ENCODE measurements at regions not wholly inside any gene's neighbourhood (a gene's known extent, or its start where the extent isn't known, plus 50 kb on each side); places are given as distances from the start of the nearest gene placed in this dataset.
"Not testable (repeated sequence)": the region's sequence is repeated elsewhere in the genome, so short reads cannot be mapped to it uniquely, and the experiment has no call there.

DNA sequence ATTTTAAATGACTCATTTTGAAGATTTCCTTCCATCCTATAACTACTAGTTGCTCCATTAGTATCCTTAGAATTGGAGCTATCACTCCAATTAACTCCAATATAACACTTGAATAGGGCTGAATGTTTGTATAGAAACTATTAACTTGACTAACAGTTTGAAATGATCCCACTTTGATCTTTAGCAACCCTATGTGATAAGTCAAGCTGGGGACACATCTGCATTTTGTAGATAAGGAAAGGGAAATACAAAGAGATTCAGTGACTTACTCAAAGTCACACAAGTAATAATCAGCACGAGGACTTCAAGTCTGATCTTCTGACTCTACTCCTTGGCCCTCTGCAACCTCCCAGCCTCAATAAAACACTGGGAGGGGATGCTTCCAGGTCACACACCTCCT, 101.1 kb downstream of the TMEM215 start:
- H3K4me3 ChIP-seq, result no peak overlapping the region
- no peaks in the 10 kb centered on the region for H3K27me3 ChIP-seq
- WGBS, 3 donors, result 54 to 67% (median 59%) methylated on average over 1 of the region's 1 CpG
- no peak for DNase-seq
- intact Hi-C loops (cut with DNase I), result no loop called here
- no peak overlapping the region for H3K27ac ChIP-seq
- no peaks in the 10 kb centered on the region for H3K9me3 ChIP-seq
- no peaks in the 10 kb centered on the region for H3K4me1 ChIP-seq (ENCODE audit: insufficient read depth)
- TF ChIP-seq EP300 (IDR thresholded peaks at IDR 0.05), result no peak
- TF ChIP-seq CTCF (IDR thresholded peaks at IDR 0.05), result no peak
- TF ChIP-seq POLR2A (IDR thresholded peaks at IDR 0.05), result no peak
- H3K36me3 ChIP-seq, result no peaks in the 10 kb centered on the region

- Histone ChIP-seq H3K36me3 (no peaks in the 10 kb centered on the region), H3K4me3 (no peak overlapping the region), H3K9me3 (no peaks in the 10 kb centered on the region), H3K4me1 (ENCODE audit: insufficient read depth) (no peaks in the 10 kb centered on the region), H3K27ac (no peak overlapping the region), H3K27me3 (no peaks in the 10 kb centered on the region)
- intact Hi-C loops (cut with DNase I), result no loop called here
- TF ChIP-seq CTCF (IDR thresholded peaks at IDR 0.05) (no peak), POLR2A (IDR thresholded peaks at IDR 0.05) (no peak), EP300 (IDR thresholded peaks at IDR 0.05) (no peak)
- no peak for DNase-seq
- 82 to 96% (median 95%) methylated on average over 4 of the region's 4 CpGs for WGBS, 3 donors
Measured at GRCh38 chr9:32886021-32886420, 102.7 kb downstream of the TMEM215 start.

DNA sequence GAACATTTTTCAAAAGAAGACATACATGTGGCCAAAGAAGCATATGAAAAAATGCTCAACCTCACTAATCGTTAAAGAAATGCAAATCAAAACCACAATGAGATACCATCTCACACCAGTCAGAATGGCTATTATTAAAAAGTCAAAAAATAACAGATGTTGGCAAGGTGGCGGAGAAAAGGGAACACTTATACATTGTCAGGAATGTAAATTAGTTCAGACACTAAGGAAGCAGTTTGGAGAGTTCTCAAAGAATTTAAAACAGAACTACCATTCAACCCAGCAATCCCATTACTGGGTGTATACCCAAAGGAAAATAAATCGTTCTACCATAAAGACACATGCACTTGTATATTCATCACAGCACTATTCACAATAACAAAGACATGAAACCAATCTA, 106.9 kb downstream of the APTX start:
- H3K27me3 ChIP-seq; DNase-seq; H3K27ac ChIP-seq; intact Hi-C loops (cut with DNase I); H3K4me1 ChIP-seq (ENCODE audit: insufficient read depth); H3K9me3 ChIP-seq; H3K36me3 ChIP-seq; H3K4me3 ChIP-seq: not testable (repeated sequence)
- 28 to 51% (median 32%) methylated on average over 3 of the region's 3 CpGs for WGBS, 3 donors

DNA sequence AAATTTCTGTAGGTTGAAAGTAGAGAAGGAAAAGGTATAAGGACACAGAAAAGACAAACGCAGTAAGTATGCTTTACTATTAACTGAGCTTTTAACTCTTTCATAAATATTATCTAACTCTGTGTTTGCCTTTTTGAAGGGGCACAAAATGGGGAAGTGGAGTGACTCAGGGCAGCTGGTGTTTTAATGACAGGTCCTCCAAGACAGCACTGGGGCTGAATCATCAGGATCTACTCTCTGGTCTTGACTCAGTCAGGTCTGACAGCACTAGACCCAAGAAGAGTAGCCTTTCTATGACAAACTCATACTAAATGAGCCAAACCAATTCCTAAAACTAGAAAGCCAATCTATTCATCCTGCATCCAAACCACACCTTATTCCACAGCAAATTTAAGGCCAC, 102.2 kb downstream of the APTX start:
- Histone ChIP-seq H3K9me3 (no peaks in the 10 kb centered on the region), H3K4me1 (ENCODE audit: insufficient read depth) (no peaks in the 10 kb centered on the region), H3K36me3 (no peaks in the 10 kb centered on the region), H3K27ac (no peak overlapping the region), H3K4me3 (no peak overlapping the region), H3K27me3 (no peaks in the 10 kb centered on the region)
- intact Hi-C loops (cut with DNase I), result no loop called here
- WGBS, 3 donors, result 68 to 74% (median 69%) methylated on average over 1 of the region's 1 CpG
- DNase-seq, result no peak
- TF ChIP-seq POLR2A (IDR thresholded peaks at IDR 0.05) (no peak), EP300 (IDR thresholded peaks at IDR 0.05) (no peak)

DNA sequence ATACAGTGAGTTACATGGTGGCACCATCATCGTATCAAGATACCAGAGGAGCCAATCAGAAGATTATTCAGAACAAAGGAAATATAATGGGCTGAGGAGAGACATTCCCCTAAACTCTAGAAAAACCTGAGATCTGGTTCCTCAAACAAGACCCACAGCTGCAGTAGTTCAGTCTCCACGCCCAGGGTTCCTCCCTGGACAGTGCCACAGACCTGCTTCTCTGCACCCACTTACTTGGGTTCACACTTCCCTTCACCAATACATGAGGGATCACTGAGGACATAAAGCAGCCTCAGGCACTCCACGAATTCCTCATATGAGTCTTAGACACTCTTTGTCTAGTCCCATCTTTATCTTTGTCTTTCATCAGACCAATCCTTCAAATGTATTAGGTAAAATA, 101.7 kb downstream of the APTX start:
- Histone ChIP-seq H3K4me3 (no peak overlapping the region), H3K27ac (no peak overlapping the region), H3K27me3 (no peaks in the 10 kb centered on the region), H3K4me1 (ENCODE audit: insufficient read depth) (no peaks in the 10 kb centered on the region), H3K36me3 (no peaks in the 10 kb centered on the region), H3K9me3 (no peaks in the 10 kb centered on the region)
- WGBS, 3 donors, result 88 to 89% (median 88%) methylated on average over 3 of the region's 3 CpGs
- intact Hi-C loops (cut with DNase I), result no loop called here
- no peak for DNase-seq
- TF ChIP-seq POLR2A (IDR thresholded peaks at IDR 0.05) (no peak), CTCF (IDR thresholded peaks at IDR 0.05) (no peak), EP300 (IDR thresholded peaks at IDR 0.05) (no peak)

DNA sequence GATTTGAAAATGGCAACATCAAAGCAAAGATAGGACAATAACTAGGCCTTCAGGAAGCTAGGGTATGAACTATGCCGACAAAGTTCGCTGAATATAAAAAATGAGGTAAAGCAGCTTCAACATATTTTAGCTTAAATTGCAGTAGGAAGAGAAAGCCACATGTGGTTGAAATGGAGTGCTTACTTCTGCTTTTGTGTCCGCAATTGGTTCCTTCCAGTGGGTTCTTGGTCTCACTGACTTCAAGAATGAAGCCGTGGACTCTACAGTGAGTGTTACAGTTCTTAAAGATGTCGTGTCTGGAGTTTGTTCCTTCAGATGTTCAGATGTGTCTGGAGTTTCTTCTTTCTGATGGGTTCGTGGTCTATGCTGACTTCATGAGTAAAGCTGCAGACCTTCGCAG, 95.2 kb downstream of the APTX start:
- DNase-seq, result no peak
- intact Hi-C loops (cut with DNase I), result no loop called here
- Histone ChIP-seq H3K27ac (no peak overlapping the region), H3K36me3 (no peaks in the 10 kb centered on the region), H3K4me1 (ENCODE audit: insufficient read depth) (no peaks in the 10 kb centered on the region), H3K27me3 (no peaks in the 10 kb centered on the region), H3K4me3 (no peak overlapping the region), H3K9me3 (no peaks in the 10 kb centered on the region)
- no peak for TF ChIP-seq EP300 (IDR thresholded peaks at IDR 0.05)
- no peak for TF ChIP-seq POLR2A (IDR thresholded peaks at IDR 0.05)
- no peak for TF ChIP-seq CTCF (IDR thresholded peaks at IDR 0.05)
- 77 to 81% (median 81%) methylated on average over 7 of the region's 7 CpGs for WGBS, 3 donors
